ENCODE measurements at regions not wholly inside any gene's neighbourhood (a gene's known extent, or its start where the extent isn't known, plus 50 kb on each side); places are given as distances from the start of the nearest gene placed in this dataset.

DNA sequence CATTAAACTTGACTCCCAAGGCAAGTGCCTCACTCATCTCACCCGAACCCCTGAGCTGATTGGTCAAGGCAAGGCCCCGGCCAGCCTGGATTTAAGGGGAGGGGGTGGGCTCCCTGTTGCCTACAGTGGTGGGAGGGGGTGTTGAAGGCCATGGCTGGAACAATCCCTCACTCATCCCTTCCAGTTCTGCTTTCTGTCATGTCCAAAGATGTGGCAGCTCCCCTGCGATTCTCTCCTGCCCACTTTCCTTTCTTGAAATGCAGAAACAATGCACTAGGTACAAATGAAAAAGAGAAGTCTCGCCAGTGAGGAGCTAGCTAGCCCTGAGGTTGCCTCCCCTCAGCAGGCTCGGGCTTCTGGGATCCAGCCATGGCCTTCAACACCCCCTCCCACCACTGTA is 240.9 kb downstream of the SYK start:
- Histone ChIP-seq H3K79me2 (ENCODE audit: low read length) (no peaks in the 10 kb centered on the region), H3K9me3 (ENCODE audit: low read length) (no peaks in the 10 kb centered on the region), H3K36me3 (ENCODE audit: insufficient read depth, low read length) (no peaks in the 10 kb centered on the region), H3K9me2 (replicated peaks; ENCODE audit: insufficient read depth, low read length) (no peaks in the 10 kb centered on the region), H3K27me3 (ENCODE audit: low read length) (no peaks in the 10 kb centered on the region), H3K4me2 (ENCODE audit: low read depth, low read length, poor library complexity, severe bottlenecking) (no peak overlapping the region), H4K20me1 (ENCODE audit: insufficient read depth, low read depth, low read length) (no peaks in the 10 kb centered on the region), H3K4me1 (ENCODE audit: low read length) (no peaks in the 10 kb centered on the region), H3K27ac (ENCODE audit: low read length) (no peak overlapping the region), H2AFZ (ENCODE audit: low read length) (no peak overlapping the region), H3K4me3 (ENCODE audit: low read length) (no peak overlapping the region), H3K9ac (ENCODE audit: low read length) (no peak overlapping the region)
- DNase-seq = no peak

- H3K4me1 ChIP-seq (ENCODE audit: low read length) = no peaks in the 10 kb centered on the region
- no peaks in the 10 kb centered on the region for H3K36me3 ChIP-seq (ENCODE audit: insufficient read depth, low read length)
- H4K20me1 ChIP-seq (ENCODE audit: insufficient read depth, low read depth, low read length) = no peaks in the 10 kb centered on the region
- no peaks in the 10 kb centered on the region for H3K9me2 ChIP-seq (replicated peaks; ENCODE audit: insufficient read depth, low read length)
- H3K4me2 ChIP-seq (ENCODE audit: low read depth, low read length, poor library complexity, severe bottlenecking) = no peak overlapping the region
- no peaks in the 10 kb centered on the region for H3K9me3 ChIP-seq (ENCODE audit: low read length)
- H2AFZ ChIP-seq (ENCODE audit: low read length) = no peak overlapping the region
- H3K27me3 ChIP-seq (ENCODE audit: low read length) = no peaks in the 10 kb centered on the region
- no peak overlapping the region for H3K9ac ChIP-seq (ENCODE audit: low read length)
- H3K79me2 ChIP-seq (ENCODE audit: low read length) = no peaks in the 10 kb centered on the region
- H3K4me3 ChIP-seq (ENCODE audit: low read length) = no peak overlapping the region
- H3K27ac ChIP-seq (ENCODE audit: low read length) = no peak overlapping the region
- DNase-seq = no peak
These were observed 241.6 kb downstream of the SYK start for GRCh38 chr9:91043056-91043810.

GRCh38 chr9:91043811-91044175 is 242.2 kb downstream of the SYK start:
- no peak overlapping the region for H3K4me2 ChIP-seq (ENCODE audit: low read depth, low read length, poor library complexity, severe bottlenecking)
- no peaks in the 10 kb centered on the region for H3K27me3 ChIP-seq (ENCODE audit: low read length)
- no peaks in the 10 kb centered on the region for H4K20me1 ChIP-seq (ENCODE audit: insufficient read depth, low read depth, low read length)
- no peak overlapping the region for H3K4me3 ChIP-seq (ENCODE audit: low read length)
- H3K27ac ChIP-seq (ENCODE audit: low read length) = no peak overlapping the region
- no peaks in the 10 kb centered on the region for H3K9me3 ChIP-seq (ENCODE audit: low read length)
- DNase-seq = no peak
- no peak overlapping the region for H2AFZ ChIP-seq (ENCODE audit: low read length)
- H3K4me1 ChIP-seq (ENCODE audit: low read length) = no peaks in the 10 kb centered on the region
- H3K9me2 ChIP-seq (replicated peaks; ENCODE audit: insufficient read depth, low read length) = no peaks in the 10 kb centered on the region
- no peaks in the 10 kb centered on the region for H3K79me2 ChIP-seq (ENCODE audit: low read length)
- no peak overlapping the region for H3K9ac ChIP-seq (ENCODE audit: low read length)
- H3K36me3 ChIP-seq (ENCODE audit: insufficient read depth, low read length) = no peaks in the 10 kb centered on the region

- H3K9me2 ChIP-seq (replicated peaks; ENCODE audit: insufficient read depth, low read length) = no peaks in the 10 kb centered on the region
- no peak for DNase-seq
- H2AFZ ChIP-seq (ENCODE audit: low read length) = no peak overlapping the region
- H3K27me3 ChIP-seq (ENCODE audit: low read length) = no peaks in the 10 kb centered on the region
- H3K4me2 ChIP-seq (ENCODE audit: low read depth, low read length, poor library complexity, severe bottlenecking) = no peak overlapping the region
- no peaks in the 10 kb centered on the region for H3K79me2 ChIP-seq (ENCODE audit: low read length)
- no peak overlapping the region for H3K9ac ChIP-seq (ENCODE audit: low read length)
- H4K20me1 ChIP-seq (ENCODE audit: insufficient read depth, low read depth, low read length) = no peaks in the 10 kb centered on the region
- no peaks in the 10 kb centered on the region for H3K36me3 ChIP-seq (ENCODE audit: insufficient read depth, low read length)
- H3K4me3 ChIP-seq (ENCODE audit: low read length) = no peak overlapping the region
- no peak overlapping the region for H3K27ac ChIP-seq (ENCODE audit: low read length)
- no peaks in the 10 kb centered on the region for H3K4me1 ChIP-seq (ENCODE audit: low read length)
- no peaks in the 10 kb centered on the region for H3K9me3 ChIP-seq (ENCODE audit: low read length)
These were observed 242.7 kb downstream of the SYK start for GRCh38 chr9:91044354-91044753.

GRCh38 chr9:91045041-91045440 is 243.4 kb downstream of the SYK start:
- H3K36me3 ChIP-seq (ENCODE audit: insufficient read depth, low read length) = no peaks in the 10 kb centered on the region
- no peak overlapping the region for H3K9ac ChIP-seq (ENCODE audit: low read length)
- no peak overlapping the region for H2AFZ ChIP-seq (ENCODE audit: low read length)
- no peak overlapping the region for H3K27ac ChIP-seq (ENCODE audit: low read length)
- H3K79me2 ChIP-seq (ENCODE audit: low read length) = no peaks in the 10 kb centered on the region
- H3K9me3 ChIP-seq (ENCODE audit: low read length) = no peaks in the 10 kb centered on the region
- no peaks in the 10 kb centered on the region for H3K9me2 ChIP-seq (replicated peaks; ENCODE audit: insufficient read depth, low read length)
- no peaks in the 10 kb centered on the region for H3K4me1 ChIP-seq (ENCODE audit: low read length)
- H4K20me1 ChIP-seq (ENCODE audit: insufficient read depth, low read depth, low read length) = no peaks in the 10 kb centered on the region
- no peak for DNase-seq
- no peaks in the 10 kb centered on the region for H3K27me3 ChIP-seq (ENCODE audit: low read length)
- no peak overlapping the region for H3K4me2 ChIP-seq (ENCODE audit: low read depth, low read length, poor library complexity, severe bottlenecking)
- H3K4me3 ChIP-seq (ENCODE audit: low read length) = no peak overlapping the region

DNA sequence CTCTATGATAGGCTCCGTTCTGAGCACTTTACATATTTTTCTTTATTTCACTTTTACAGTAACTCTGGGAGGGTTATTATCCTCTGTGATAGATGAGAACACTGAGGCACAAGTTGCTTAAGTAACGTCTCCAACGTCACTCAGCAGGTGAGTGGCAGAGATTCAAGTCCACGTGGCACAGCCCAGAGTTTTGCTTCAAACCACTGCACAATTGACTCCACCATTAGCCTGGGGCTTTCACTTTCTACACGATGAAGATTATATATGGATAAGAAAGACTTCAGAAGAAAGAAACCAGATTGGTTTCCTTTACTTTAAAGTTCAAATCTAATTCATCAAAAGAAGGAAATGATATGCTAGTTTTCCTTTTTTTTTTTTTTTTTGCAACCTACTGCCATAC is 245.9 kb downstream of the SYK start:
- no peaks in the 10 kb centered on the region for H3K9me2 ChIP-seq (replicated peaks; ENCODE audit: insufficient read depth, low read length)
- H3K9me3 ChIP-seq (ENCODE audit: low read length) = no peaks in the 10 kb centered on the region
- no peaks in the 10 kb centered on the region for H3K27me3 ChIP-seq (ENCODE audit: low read length)
- H3K36me3 ChIP-seq (ENCODE audit: insufficient read depth, low read length) = no peaks in the 10 kb centered on the region
- no peak overlapping the region for H3K9ac ChIP-seq (ENCODE audit: low read length)
- H3K4me3 ChIP-seq (ENCODE audit: low read length) = no peak overlapping the region
- no peaks in the 10 kb centered on the region for H4K20me1 ChIP-seq (ENCODE audit: insufficient read depth, low read depth, low read length)
- H2AFZ ChIP-seq (ENCODE audit: low read length) = no peak overlapping the region
- no peak overlapping the region for H3K4me2 ChIP-seq (ENCODE audit: low read depth, low read length, poor library complexity, severe bottlenecking)
- no peaks in the 10 kb centered on the region for H3K4me1 ChIP-seq (ENCODE audit: low read length)
- DNase-seq = no peak
- no peaks in the 10 kb centered on the region for H3K79me2 ChIP-seq (ENCODE audit: low read length)
- no peak overlapping the region for H3K27ac ChIP-seq (ENCODE audit: low read length)

DNA sequence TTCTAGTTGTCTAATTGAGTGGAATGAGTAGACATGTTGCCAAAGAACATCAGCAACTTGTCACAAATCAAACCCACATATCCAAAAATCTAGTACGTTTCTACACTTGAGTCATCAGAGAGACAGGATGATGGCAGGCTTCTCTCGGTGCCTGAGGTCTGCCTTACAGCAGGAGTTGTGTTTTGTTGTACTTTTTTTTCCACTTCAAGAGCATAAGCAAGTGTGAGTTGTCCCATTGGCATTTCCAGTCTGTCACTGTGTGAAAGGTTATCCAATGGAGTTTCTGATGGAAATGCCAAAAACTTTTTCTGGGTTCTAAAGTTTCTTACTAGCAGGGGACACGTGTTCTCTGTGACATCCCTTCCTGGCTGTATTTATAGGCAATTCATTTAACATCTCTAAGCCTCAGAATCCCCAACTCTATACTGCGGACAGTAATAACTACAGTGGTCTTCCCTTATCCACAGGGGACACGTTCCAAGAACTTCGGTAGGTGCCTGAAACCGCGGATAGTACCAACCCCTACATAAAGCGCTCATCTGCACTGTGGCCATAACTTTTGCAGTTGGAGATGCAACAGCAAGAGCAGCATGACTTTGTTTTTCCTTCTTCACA is 246.5 kb downstream of the SYK start:
- H3K36me3 ChIP-seq (ENCODE audit: insufficient read depth, low read length) = no peaks in the 10 kb centered on the region
- no peaks in the 10 kb centered on the region for H3K79me2 ChIP-seq (ENCODE audit: low read length)
- no peak overlapping the region for H3K27ac ChIP-seq (ENCODE audit: low read length)
- H3K9ac ChIP-seq (ENCODE audit: low read length) = no peak overlapping the region
- no peak overlapping the region for H3K4me2 ChIP-seq (ENCODE audit: low read depth, low read length, poor library complexity, severe bottlenecking)
- no peaks in the 10 kb centered on the region for H4K20me1 ChIP-seq (ENCODE audit: insufficient read depth, low read depth, low read length)
- no peak overlapping the region for H2AFZ ChIP-seq (ENCODE audit: low read length)
- H3K9me3 ChIP-seq (ENCODE audit: low read length) = no peaks in the 10 kb centered on the region
- no peak overlapping the region for H3K4me3 ChIP-seq (ENCODE audit: low read length)
- no peaks in the 10 kb centered on the region for H3K4me1 ChIP-seq (ENCODE audit: low read length)
- no peaks in the 10 kb centered on the region for H3K9me2 ChIP-seq (replicated peaks; ENCODE audit: insufficient read depth, low read length)
- DNase-seq = no peak
- no peaks in the 10 kb centered on the region for H3K27me3 ChIP-seq (ENCODE audit: low read length)

- no peaks in the 10 kb centered on the region for H4K20me1 ChIP-seq (ENCODE audit: insufficient read depth, low read depth, low read length)
- H3K4me1 ChIP-seq (ENCODE audit: low read length) = no peaks in the 10 kb centered on the region
- no peaks in the 10 kb centered on the region for H3K27me3 ChIP-seq (ENCODE audit: low read length)
- H3K79me2 ChIP-seq (ENCODE audit: low read length) = no peaks in the 10 kb centered on the region
- no peaks in the 10 kb centered on the region for H3K9me3 ChIP-seq (ENCODE audit: low read length)
- no peak for DNase-seq
- H3K27ac ChIP-seq (ENCODE audit: low read length) = no peak overlapping the region
- no peak overlapping the region for H3K4me2 ChIP-seq (ENCODE audit: low read depth, low read length, poor library complexity, severe bottlenecking)
- H2AFZ ChIP-seq (ENCODE audit: low read length) = no peak overlapping the region
- H3K9me2 ChIP-seq (replicated peaks; ENCODE audit: insufficient read depth, low read length) = no peaks in the 10 kb centered on the region
- no peaks in the 10 kb centered on the region for H3K36me3 ChIP-seq (ENCODE audit: insufficient read depth, low read length)
- no peak overlapping the region for H3K4me3 ChIP-seq (ENCODE audit: low read length)
- H3K9ac ChIP-seq (ENCODE audit: low read length) = no peak overlapping the region
These were observed 247.1 kb downstream of the SYK start for GRCh38 chr9:91048749-91049148.

Measured in Karpas-422 (cell line).